ENCODE measurements at regions not wholly inside any gene's neighbourhood (a gene's known extent, or its start where the extent isn't known, plus 50 kb on each side); places are given as distances from the start of the nearest gene placed in this dataset.
"Not testable (repeated sequence)": the region's sequence is repeated elsewhere in the genome, so short reads cannot be mapped to it uniquely, and the experiment has no call there.

- not testable (repeated sequence) for DNase-seq
Observed at GRCh38 chr16:29255957-29256356, 150.6 kb downstream of the NPIPB11 start.

GRCh38 chr16:29255496-29255796, 151.1 kb downstream of the NPIPB11 start:
- not testable (repeated sequence) for DNase-seq

GRCh38 chr16:29254676-29255495, 151.6 kb downstream of the NPIPB11 start:
- no peak for DNase-seq

GRCh38 chr16:29253716-29254590, 152.6 kb downstream of the NPIPB11 start:
- not testable (repeated sequence) for DNase-seq

- not testable (repeated sequence) for DNase-seq
Observed at GRCh38 chr16:29253066-29253590, 153.4 kb downstream of the NPIPB11 start.

- DNase-seq = not testable (repeated sequence)
Observed at GRCh38 chr16:29252311-29252710, 154.2 kb downstream of the NPIPB11 start.

GRCh38 chr16:29251571-29252011, 154.9 kb downstream of the NPIPB11 start:
- DNase-seq = not testable (repeated sequence)

DNA sequence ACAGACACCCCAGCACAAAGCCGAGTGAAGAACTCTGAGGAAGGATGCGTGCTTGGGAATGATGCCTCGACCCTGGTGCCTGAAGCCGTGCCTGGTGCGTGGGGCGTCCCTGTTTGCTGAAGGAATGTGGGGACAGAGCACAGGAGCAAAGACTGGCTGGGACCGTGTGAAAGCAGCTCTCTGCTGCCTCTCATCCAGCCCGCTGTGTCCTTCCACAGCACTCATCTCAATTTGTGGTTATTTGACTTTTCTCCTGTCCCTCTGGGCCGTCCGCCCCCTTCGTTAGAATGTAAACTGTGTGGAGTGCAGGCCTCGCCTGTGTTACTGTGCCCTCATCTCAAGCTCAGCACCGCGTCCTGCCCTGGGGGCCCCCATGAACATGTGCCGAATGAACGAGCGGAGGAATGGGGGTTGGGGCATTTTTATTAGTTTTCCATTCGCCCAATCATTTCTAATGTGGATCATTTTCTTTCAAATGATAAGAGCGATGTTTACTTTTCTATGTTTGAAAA, 155.5 kb downstream of the NPIPB11 start:
- DNase-seq = not testable (repeated sequence)

- not testable (repeated sequence) for DNase-seq
Observed at GRCh38 chr16:29250469-29250868, 156.0 kb downstream of the NPIPB11 start.

GRCh38 chr16:29248940-29249318, 157.6 kb downstream of the NPIPB11 start:
- DNase-seq = not testable (repeated sequence)

GRCh38 chr16:29248306-29248939, 158.1 kb downstream of the NPIPB11 start:
- not testable (repeated sequence) for DNase-seq

GRCh38 chr16:29246091-29246490, 160.4 kb downstream of the NPIPB11 start:
- not testable (repeated sequence) for DNase-seq

DNA sequence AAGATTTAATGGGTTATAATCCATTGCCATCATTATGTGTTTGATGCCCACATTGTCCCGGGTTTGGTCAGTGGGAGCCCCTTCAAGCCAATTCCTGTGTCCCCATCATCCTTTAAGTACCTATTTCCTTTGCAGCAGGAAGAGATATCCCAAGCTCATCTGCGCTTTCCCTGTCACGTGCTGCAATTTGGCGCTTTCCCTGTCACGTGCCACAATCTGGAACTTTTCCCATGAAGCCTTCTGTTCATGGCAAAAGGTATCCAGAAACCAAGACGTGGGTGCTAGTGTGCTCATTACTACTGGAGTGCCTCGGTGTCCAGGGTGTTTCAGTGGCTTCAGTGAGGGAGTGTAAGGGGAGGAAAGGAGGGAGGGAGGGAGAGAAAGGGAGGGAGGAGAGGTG, 168.5 kb downstream of the NPIPB11 start:
- no peak for DNase-seq

- not testable (repeated sequence) for DNase-seq
Observed at GRCh38 chr16:29237495-29237894, 169.0 kb downstream of the NPIPB11 start.

GRCh38 chr16:29237023-29237422, 169.5 kb downstream of the NPIPB11 start:
- not testable (repeated sequence) for DNase-seq

DNA sequence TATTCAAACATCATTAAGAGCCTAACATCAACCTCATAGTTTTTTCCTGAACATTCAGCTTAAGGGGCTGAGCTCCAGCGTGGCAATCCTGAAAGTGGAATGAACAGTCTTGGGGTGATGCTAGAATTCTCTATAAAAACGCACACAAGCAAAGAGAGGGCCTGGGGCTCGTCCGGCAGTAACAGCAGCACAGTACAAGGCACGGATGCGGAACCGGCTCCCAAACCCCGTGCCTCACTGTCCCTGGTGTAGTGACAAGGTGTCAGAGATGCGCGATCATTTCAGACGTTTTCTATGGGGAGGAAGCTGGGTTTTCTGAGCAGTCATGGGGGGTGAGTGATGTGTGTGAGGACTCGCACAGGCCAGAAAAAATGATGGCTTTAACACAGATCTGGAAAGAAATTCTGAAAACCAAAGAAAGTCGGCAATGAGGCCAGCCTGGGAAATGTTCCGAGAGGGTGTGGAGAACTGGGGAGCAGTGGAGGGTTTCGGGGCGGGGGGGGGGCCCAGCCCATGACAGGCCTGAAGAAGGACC, 170.6 kb downstream of the NPIPB11 start:
- not testable (repeated sequence) for DNase-seq

DNA sequence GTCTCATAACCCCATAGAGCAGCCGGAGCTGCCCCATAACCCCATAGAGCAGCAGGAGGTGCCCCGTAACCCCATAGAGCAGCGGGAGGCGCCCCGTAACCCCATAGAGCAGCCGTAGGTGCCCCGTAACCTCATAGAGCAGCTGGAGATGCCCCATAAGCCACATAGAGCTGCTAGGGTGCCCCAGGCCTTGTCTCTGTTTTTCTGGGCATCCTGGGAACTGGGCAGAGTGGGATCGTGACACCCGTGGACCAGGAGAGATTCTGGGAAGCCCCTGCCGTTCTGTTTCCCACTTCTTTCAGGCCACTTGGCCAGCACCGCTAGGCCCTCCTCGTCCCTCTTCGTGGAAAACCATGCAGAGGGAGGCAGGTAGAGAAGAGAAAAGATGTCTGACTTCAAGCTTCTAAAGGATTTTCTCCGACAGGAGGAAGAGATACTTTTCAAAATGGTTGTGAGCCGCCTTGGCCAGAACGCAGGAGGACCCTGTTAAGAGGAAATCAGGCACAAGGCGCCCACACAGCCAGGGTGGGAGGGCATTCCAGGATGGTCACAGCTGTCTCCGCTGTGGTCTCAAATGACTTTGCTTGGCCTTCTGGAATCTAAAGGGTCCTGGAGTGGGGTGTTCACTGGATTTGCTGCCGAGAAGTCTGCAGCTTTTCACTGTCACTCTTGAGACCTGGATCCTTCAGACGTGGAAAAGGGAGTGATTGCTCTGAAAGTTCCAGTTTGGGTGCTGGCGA, 171.8 kb downstream of the NPIPB11 start:
- not testable (repeated sequence) for DNase-seq

DNA sequence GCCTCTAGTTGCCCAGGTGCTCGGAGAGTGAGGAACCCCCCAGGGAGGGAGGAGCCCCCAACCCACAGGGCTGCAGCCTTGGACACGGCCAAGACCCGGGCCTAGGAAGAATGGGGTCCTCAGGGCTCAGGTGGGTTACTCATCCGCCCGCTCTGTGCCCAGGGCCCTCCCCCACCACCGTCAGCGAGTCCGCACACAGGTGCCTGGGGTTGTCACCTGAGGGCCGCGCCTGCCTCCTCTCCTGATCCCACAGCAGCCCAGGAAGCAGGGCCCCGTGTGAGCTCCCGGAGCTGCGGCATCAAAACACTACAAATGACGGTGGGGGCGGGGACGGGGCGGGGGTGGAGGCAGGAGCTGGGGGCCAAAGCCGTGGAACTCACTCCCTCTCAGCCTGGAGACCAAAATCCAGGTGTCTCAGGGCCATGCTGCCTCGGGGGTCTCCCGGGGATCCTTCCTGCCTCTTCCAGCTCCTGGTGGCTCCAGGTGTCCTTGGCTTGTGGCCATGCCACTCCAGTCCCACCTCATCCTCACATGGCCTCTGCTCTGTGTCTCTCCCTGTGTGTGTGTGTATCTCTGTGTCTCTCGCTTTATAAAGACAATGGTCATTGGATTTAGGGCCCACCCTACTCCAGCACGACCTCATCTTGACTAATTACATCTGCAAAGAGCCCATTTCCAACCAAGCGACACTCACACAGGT, 172.7 kb downstream of the NPIPB11 start:
- DNase-seq = not testable (repeated sequence)

DNA sequence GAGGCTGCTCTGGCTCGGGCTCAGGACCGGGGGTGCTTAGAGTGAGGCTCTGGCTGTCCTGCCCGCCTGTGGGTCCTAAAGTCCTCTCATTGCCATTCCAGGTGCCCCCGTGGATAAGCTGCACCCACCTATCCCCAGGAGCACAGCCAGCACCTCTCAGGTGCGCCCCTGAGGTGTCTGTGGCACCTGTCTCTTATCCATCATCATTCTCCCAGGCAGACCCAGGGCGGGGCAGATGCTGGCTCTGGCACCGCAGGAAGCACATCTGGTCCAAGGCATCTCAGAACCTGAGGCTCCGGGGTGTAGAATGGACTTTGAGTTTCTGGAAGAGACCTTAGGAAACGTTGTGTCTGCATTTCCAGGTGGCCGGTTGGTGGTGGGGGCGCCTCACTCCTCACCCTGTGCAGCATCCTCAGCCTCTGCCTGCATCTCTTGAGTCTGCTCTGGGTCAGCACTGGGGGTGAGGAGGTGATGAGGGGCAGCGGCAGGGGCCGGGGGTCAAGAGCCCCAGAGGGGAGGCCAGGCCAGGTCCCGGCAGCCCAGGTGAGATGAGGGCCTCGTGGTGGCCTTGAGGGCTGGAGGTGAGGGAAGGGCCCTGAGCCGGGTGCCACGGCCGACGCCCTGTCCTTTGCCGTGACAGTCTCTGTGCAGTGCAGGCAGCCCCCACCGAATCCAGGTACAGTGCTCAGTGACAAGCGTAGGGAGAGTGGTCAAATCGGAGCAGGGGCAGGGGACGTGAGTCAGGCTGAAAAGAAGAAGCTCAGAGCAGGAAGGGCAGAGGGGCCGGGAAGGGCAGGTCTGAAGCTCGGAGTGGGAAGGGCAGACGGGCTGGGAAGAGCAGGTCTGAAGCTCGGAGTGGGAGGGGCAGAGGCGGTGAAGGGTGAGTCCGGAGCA, 173.5 kb downstream of the NPIPB11 start:
- no peak for DNase-seq

- not testable (repeated sequence) for DNase-seq
Observed at GRCh38 chr16:29232160-29232705, 174.3 kb downstream of the NPIPB11 start.
